Smooth muscle cell (in vitro differentiated cells): ENCODE measurements at regions not wholly inside any gene's neighbourhood (a gene's known extent, or its start where the extent isn't known, plus 50 kb on each side); places are given as distances from the start of the nearest gene placed in this dataset.

Source experiments
- DNase-seq: peaks from one replicate; lab custom pipeline; 2025; ENCODE audit not compliant: unreplicated experiment; lab: John Stamatoyannopoulos, UW
- H2AFZ ChIP-seq: fragments of 200-600 bp; sonication (generic); 2 replicates; pipeline ENCODE4 v1.6.0; 2016; ENCODE audit warnings: antibody characterized with exemption, low read depth, mild to moderate bottlenecking
- H3F3A ChIP-seq: fragments of 200-600 bp; sonication (generic); 2 replicates; pipeline ENCODE4 v1.6.0; 2017; ENCODE audit warnings: antibody characterized with exemption, low read depth
- H3K27ac ChIP-seq: fragments of 200-600 bp; sonication (generic); 2 replicates; pipeline ENCODE4 v1.5.1; 2016; ENCODE audit warnings: low read depth, mild to moderate bottlenecking
- H3K27me3 ChIP-seq: fragments of 200-600 bp; sonication (generic); 2 replicates; pipeline ENCODE4 v1.6.1; 2016; ENCODE audit warnings: low read depth, mild to moderate bottlenecking
- H3K36me3 ChIP-seq: fragments of 200-600 bp; sonication (generic); 2 replicates; pipeline ENCODE4 v1.5.1; 2016; ENCODE audit warnings: low read depth
- H3K4me1 ChIP-seq: fragments of 200-600 bp; sonication (generic); 2 replicates; pipeline ENCODE4 v1.5.1; 2016; ENCODE audit warnings: low read depth
- H3K4me2 ChIP-seq: fragments of 200-600 bp; sonication (generic); 2 replicates; pipeline ENCODE4 v1.6.0; 2016; ENCODE audit warnings: mild to moderate bottlenecking
- H3K4me3 ChIP-seq: fragments of 200-600 bp; sonication (generic); 2 replicates; pipeline ENCODE4 v1.5.1; 2016; ENCODE audit warnings: mild to moderate bottlenecking
- H3K79me2 ChIP-seq: fragments of 200-600 bp; sonication (generic); 2 replicates; pipeline ENCODE4 v1.6.0; 2016; ENCODE audit warnings: low read depth, mild to moderate bottlenecking
- H3K9ac ChIP-seq: fragments of 200-600 bp; sonication (generic); 2 replicates; pipeline ENCODE4 v1.6.0; 2016; ENCODE audit warnings: low read depth
- H3K9me3 ChIP-seq: fragments of 200-600 bp; sonication (generic); replicated peaks from 2 replicates; pipeline ENCODE4 v1.5.1; 2016; ENCODE audit warnings: low read depth
- H4K20me1 ChIP-seq: fragments of 200-600 bp; sonication (generic); 2 replicates; pipeline ENCODE4 v1.6.0; 2016; ENCODE audit warnings: low read depth
- CTCF ChIP-seq: fragments of 200-600 bp; sonication (generic); IDR thresholded peaks from 2 replicates; pipeline ENCODE4 v1.5.1; 2017; ENCODE audit warnings: borderline replicate concordance, mild to moderate bottlenecking, antibody characterized with exemption; ENCODE audit not compliant: insufficient read depth, poor library complexity, severe bottlenecking
- WGBS: methylation state at CpG from one replicate; pipeline ENCODE4 v1.1.7; 2016; ENCODE audit warnings: low lambda C conversion rate; 5-methylcytosine and 5-hydroxymethylcytosine counted together

DNA sequence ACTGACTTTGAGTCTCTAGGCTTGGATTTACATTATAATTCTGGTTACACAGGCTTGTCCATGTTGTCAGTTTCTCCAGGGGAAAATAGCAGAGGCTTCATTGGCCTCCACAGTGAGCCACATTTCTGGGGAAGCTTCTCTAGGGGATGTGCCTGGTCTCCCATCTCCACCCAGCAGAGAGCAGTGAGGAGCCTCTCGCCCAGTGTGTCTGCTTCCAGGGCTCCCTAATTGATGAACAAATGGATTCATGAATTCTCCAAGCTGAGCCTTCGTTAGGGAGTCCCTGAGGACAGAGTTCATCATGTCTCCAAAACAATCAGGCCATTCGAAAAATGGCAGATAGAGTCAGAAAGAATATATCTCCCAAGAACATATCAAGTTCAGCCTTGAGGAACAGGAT, 162.4 kb upstream of the TOX3 start:
- H3F3A ChIP-seq = no peaks in the 10 kb centered on the region
- H2AFZ ChIP-seq = no peak overlapping the region
- H3K4me2 ChIP-seq = no peak overlapping the region
- H3K27ac ChIP-seq = no peak overlapping the region
- H4K20me1 ChIP-seq = no peaks in the 10 kb centered on the region
- peaks cover 3% of the 10 kb centered on the region for H3K27me3 ChIP-seq
- TF ChIP-seq CTCF = no peak
- no peaks in the 10 kb centered on the region for H3K9me3 ChIP-seq
- no peaks in the 10 kb centered on the region for H3K79me2 ChIP-seq
- no peak overlapping the region for H3K4me3 ChIP-seq
- H3K9ac ChIP-seq = no peak overlapping the region
- no peak for DNase-seq
- H3K4me1 ChIP-seq = no peaks in the 10 kb centered on the region
- WGBS = 59% methylated on average over 3 of the region's 3 CpGs
- H3K36me3 ChIP-seq = no peaks in the 10 kb centered on the region

- no peak overlapping the region for H3K9ac ChIP-seq
- no peak overlapping the region for H3K4me3 ChIP-seq
- 73% methylated on average over 2 of the region's 2 CpGs for WGBS
- no peaks in the 10 kb centered on the region for H3K9me3 ChIP-seq
- H3K4me1 ChIP-seq = no peaks in the 10 kb centered on the region
- H3K36me3 ChIP-seq = no peaks in the 10 kb centered on the region
- H4K20me1 ChIP-seq = no peaks in the 10 kb centered on the region
- H3K4me2 ChIP-seq = no peak overlapping the region
- TF ChIP-seq CTCF = no peak
- no peaks in the 10 kb centered on the region for H3F3A ChIP-seq
- no peak overlapping the region for H2AFZ ChIP-seq
- no peaks in the 10 kb centered on the region for H3K79me2 ChIP-seq
- no peak for DNase-seq
- H3K27me3 ChIP-seq = peaks cover 3% of the 10 kb centered on the region
- no peak overlapping the region for H3K27ac ChIP-seq
Measured at GRCh38 chr16:52708476-52708875, 161.5 kb upstream of the TOX3 start.

DNA sequence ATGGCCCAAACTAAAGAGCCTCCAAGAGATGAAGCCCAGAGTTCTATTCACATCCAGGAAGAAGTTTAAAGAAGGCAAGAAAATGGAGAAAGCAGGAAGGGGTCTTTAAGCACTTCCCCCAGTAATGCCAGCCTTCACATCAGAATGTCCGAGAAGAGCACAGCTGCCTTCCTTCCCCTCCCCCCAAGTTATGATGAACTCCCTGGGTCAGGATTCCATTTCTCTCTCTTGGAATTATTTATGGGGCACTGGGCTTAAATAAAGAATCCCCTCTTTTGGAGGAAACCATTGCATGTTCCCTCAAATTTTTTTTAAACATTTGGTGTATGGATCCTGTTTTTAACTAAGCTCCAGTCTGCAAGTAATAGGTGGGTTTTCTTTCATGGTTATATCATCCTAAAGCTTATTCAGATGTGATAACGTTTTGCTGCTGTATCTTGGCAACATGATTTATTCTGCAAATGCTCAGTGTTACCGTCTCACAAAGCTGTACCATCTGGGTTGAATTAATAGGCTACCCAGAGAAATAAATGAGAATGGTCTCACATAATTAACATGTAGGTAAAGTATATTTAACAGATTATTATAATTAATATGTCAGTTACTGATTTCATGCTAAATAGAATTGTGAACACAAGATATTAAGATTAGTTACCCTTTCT, 160.9 kb upstream of the TOX3 start:
- Histone ChIP-seq H3K4me2 (no peak overlapping the region), H3F3A (no peaks in the 10 kb centered on the region), H3K4me3 (no peak overlapping the region), H3K9me3 (no peaks in the 10 kb centered on the region), H3K9ac (no peak overlapping the region), H3K27ac (no peak overlapping the region), H4K20me1 (no peaks in the 10 kb centered on the region), H2AFZ (no peak overlapping the region), H3K36me3 (no peaks in the 10 kb centered on the region), H3K4me1 (no peaks in the 10 kb centered on the region), H3K27me3 (peaks cover 3% of the 10 kb centered on the region), H3K79me2 (no peaks in the 10 kb centered on the region)
- TF ChIP-seq CTCF = no peak
- 70% methylated on average over 3 of the region's 3 CpGs for WGBS
- no peak for DNase-seq

DNA sequence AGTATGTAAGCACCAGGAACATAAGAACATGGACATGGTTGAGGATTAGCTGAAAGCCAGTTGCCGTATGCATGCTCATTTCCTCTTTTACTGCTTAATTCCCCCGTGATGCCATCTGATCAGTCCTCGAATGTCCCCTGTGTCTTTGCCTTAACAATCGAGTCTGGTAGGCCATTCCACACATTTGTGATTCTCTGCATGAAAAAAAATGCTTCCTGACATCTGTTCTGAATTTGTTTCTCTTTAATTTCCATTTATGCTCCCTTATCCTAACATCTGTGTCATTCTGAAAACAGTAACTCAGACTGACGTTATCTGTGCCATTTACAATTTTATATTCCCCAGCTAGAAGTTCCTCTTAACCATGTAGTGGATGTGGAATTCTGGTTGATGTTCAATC, 158.2 kb upstream of the TOX3 start:
- Histone ChIP-seq H3K27ac (no peak overlapping the region), H3F3A (no peaks in the 10 kb centered on the region), H3K4me3 (no peak overlapping the region), H3K27me3 (peaks cover 3% of the 10 kb centered on the region), H3K4me2 (no peak overlapping the region), H3K36me3 (no peaks in the 10 kb centered on the region), H4K20me1 (no peaks in the 10 kb centered on the region), H2AFZ (no peak overlapping the region), H3K4me1 (no peaks in the 10 kb centered on the region), H3K9me3 (no peaks in the 10 kb centered on the region), H3K79me2 (no peaks in the 10 kb centered on the region), H3K9ac (no peak overlapping the region)
- no peak for DNase-seq
- WGBS = 77% methylated on average over 5 of the region's 5 CpGs
- no peak for TF ChIP-seq CTCF
